ENCODE measurements at regions not wholly inside any gene's neighbourhood (a gene's known extent, or its start where the extent isn't known, plus 50 kb on each side); places are given as distances from the start of the nearest gene placed in this dataset.

DNA sequence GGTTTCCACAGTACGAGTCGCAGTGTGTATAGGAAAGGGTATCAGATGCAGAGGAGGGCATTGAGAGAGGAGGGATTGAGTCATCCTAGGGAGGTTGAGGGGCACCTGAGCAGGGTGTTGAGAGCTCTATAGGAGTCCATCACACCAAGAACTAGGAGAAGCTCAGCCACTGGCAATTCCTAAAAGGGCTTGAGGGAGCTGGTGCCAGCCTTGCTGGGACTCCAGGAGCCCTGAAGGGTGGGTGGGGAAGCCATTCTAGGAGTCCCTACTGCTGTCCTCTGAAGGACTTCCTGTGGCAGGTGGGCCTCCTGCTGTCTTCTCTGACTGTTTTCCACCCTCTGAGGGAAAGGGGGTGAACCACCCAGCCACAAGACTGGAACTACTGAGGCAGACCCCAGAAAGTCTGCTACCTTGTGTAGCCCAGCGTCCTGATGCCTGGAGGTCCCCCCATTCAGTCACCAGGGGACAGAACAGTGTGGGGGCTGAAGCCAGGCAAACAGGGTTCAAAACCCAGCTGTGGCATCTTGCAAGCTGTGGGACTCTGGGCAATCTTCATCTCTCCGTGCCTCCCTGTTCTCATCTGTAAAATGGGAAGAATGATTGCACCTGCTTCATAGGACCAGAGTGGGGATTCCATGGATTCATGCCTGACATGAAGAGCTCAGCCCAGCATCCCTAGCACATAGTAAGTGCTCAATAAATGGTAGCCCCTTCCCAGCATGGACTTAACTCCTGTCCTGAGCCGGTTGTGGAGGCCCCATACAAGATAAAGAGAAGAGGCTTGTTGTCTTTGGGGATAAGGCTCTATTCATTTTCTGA lies 149.5 kb downstream of the C9orf50 start:
- intact Hi-C loops (cut with DNase I), result loop anchor here in 1 of 4 donors (10.0 kb wide), 1 partner anchor 57 kb away; no protein-coding TSS in a partner anchor
- 93% methylated on average over 5 of the region's 5 CpGs for WGBS
- H3K4me1 ChIP-seq (ENCODE audit: control insufficient read depth, insufficient read depth, low read length), result no peaks in the 10 kb centered on the region
- H3K27me3 ChIP-seq (ENCODE audit: control insufficient read depth, insufficient read depth), result no peaks in the 10 kb centered on the region
- DNase-seq, result no peak
- no peak overlapping the region for H3K27ac ChIP-seq (ENCODE audit: low read length)
- no peaks in the 10 kb centered on the region for H3K9me3 ChIP-seq (ENCODE audit: control insufficient read depth, low read length)
- ATAC-seq, result no peak
- H3K4me3 ChIP-seq (ENCODE audit: low read length), result no peak overlapping the region

GRCh38 chr9:129469988-129470316 lies 150.9 kb downstream of the C9orf50 start:
- WGBS, result 91% methylated on average over 6 of the region's 6 CpGs
- no peak overlapping the region for H3K27ac ChIP-seq (ENCODE audit: low read length)
- H3K27me3 ChIP-seq (ENCODE audit: control insufficient read depth, insufficient read depth), result no peaks in the 10 kb centered on the region
- no peaks in the 10 kb centered on the region for H3K9me3 ChIP-seq (ENCODE audit: control insufficient read depth, low read length)
- intact Hi-C loops (cut with DNase I), result loop anchor here in 1 of 4 donors (10.0 kb wide), 1 partner anchor 55 kb away; no protein-coding TSS in a partner anchor
- H3K4me3 ChIP-seq (ENCODE audit: low read length), result no peak overlapping the region
- no peak for DNase-seq
- H3K4me1 ChIP-seq (ENCODE audit: control insufficient read depth, insufficient read depth, low read length), result no peaks in the 10 kb centered on the region
- no peak for ATAC-seq

GRCh38 chr9:129469188-129469987 lies 151.5 kb downstream of the C9orf50 start:
- Histone ChIP-seq H3K4me1 (ENCODE audit: control insufficient read depth, insufficient read depth, low read length) (no peaks in the 10 kb centered on the region), H3K27me3 (ENCODE audit: control insufficient read depth, insufficient read depth) (no peaks in the 10 kb centered on the region), H3K27ac (ENCODE audit: low read length) (no peak overlapping the region), H3K4me3 (ENCODE audit: low read length) (no peak overlapping the region), H3K9me3 (ENCODE audit: control insufficient read depth, low read length) (no peaks in the 10 kb centered on the region)
- DNase-seq (peak in 1 of 3 donors; percentile 48), ATAC-seq (no peak)
- intact Hi-C loops (cut with DNase I), result no loop called here
- 82% methylated on average over 20 of the region's 20 CpGs for WGBS

- 84% methylated on average over 19 of the region's 19 CpGs for WGBS
- Histone ChIP-seq H3K27me3 (ENCODE audit: control insufficient read depth, insufficient read depth) (no peaks in the 10 kb centered on the region), H3K4me1 (ENCODE audit: control insufficient read depth, insufficient read depth, low read length) (no peaks in the 10 kb centered on the region), H3K27ac (ENCODE audit: low read length) (no peak overlapping the region), H3K9me3 (ENCODE audit: control insufficient read depth, low read length) (no peaks in the 10 kb centered on the region), H3K4me3 (ENCODE audit: low read length) (no peak overlapping the region)
- intact Hi-C loops (cut with DNase I), result no loop called here
- no peak for ATAC-seq
- DNase-seq, result peak in 1 of 3 donors; percentile 45
Measured at GRCh38 chr9:129467739-129468666, 152.9 kb downstream of the C9orf50 start.

GRCh38 chr9:129467004-129467588 lies 153.8 kb downstream of the C9orf50 start:
- 87% methylated on average over 10 of the region's 10 CpGs for WGBS
- Histone ChIP-seq H3K9me3 (ENCODE audit: control insufficient read depth, low read length) (no peaks in the 10 kb centered on the region), H3K4me3 (ENCODE audit: low read length) (no peak overlapping the region), H3K4me1 (ENCODE audit: control insufficient read depth, insufficient read depth, low read length) (no peaks in the 10 kb centered on the region), H3K27ac (ENCODE audit: low read length) (no peak overlapping the region), H3K27me3 (ENCODE audit: control insufficient read depth, insufficient read depth) (no peaks in the 10 kb centered on the region)
- no peak for DNase-seq
- intact Hi-C loops (cut with DNase I), result no loop called here
- ATAC-seq, result no peak

DNA sequence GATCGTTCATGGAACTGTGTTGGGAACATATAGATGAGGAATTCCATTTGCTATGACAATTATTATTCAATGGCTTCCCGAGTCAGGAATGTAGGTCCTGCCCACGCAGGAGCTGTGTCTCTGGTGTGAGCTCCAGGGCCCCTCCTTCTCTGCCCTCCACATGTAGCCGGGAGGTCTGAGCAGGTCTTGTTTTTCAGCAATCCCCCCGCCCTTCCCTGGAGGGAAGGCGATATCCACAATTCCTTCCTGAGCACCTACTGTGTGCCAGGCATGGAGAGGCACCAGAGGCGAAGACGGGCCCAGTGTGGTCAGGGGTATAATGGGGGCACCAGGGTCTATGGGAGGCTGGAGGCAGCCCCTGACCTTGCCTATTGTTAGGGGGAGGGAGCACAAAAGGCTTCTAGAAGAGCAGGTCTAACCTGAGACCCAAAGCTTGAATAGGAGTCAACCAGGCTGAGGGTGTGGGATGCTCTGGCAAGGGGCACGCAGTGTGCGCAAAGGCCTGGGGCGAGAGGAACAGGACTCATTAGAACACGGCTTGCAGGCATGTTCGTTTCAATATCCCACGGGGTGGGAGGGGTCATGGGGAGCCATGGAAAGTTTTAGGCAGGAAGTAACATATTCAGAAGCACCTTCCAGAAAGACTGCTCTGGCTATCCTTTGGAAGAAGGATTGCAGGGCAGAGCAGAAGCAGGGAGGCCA lies 154.9 kb downstream of the C9orf50 start:
- DNase-seq (no peak), ATAC-seq (no peak)
- H3K9me3 ChIP-seq (ENCODE audit: control insufficient read depth, low read length), result no peaks in the 10 kb centered on the region
- WGBS, result 71% methylated on average over 14 of the region's 14 CpGs
- H3K4me1 ChIP-seq (ENCODE audit: control insufficient read depth, insufficient read depth, low read length), result peaks cover 4% of the 10 kb centered on the region
- H3K27ac ChIP-seq (ENCODE audit: low read length), result no peak overlapping the region
- no peaks in the 10 kb centered on the region for H3K27me3 ChIP-seq (ENCODE audit: control insufficient read depth, insufficient read depth)
- intact Hi-C loops (cut with DNase I), result no loop called here
- H3K4me3 ChIP-seq (ENCODE audit: low read length), result no peak overlapping the region

GRCh38 chr9:129464972-129465833 lies 155.7 kb downstream of the C9orf50 start:
- H3K4me1 ChIP-seq (ENCODE audit: control insufficient read depth, insufficient read depth, low read length), result peaks cover 7% of the 10 kb centered on the region
- ATAC-seq, result no peak
- intact Hi-C loops (cut with DNase I), result no loop called here

DNA sequence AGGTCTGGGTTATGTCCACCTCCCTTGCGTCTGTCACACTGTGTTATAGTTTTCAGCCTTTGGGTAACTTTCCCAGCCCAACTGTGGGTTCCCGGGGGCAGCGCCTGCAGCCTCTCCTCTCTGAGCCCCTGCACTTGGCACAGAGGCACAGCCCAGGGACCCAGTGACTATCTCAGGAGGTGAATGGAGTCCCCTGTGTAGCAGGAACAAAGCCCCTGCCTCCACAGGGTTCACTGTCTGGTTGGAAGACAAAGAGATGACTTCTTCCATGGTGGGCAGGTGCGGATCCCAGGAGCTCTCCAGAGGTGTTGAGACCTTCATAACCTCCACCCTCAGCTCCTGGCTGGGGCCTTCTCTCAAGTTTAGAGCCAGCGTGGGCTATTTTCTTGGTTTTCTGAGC lies 156.9 kb downstream of the C9orf50 start:
- Histone ChIP-seq H3K27me3 (ENCODE audit: control insufficient read depth, insufficient read depth) (no peaks in the 10 kb centered on the region), H3K4me3 (ENCODE audit: low read length) (no peak overlapping the region), H3K4me1 (ENCODE audit: control insufficient read depth, insufficient read depth, low read length) (peaks cover 13% of the 10 kb centered on the region), H3K27ac (ENCODE audit: low read length) (no peak overlapping the region), H3K9me3 (ENCODE audit: control insufficient read depth, low read length) (no peaks in the 10 kb centered on the region)
- DNase-seq (no peak), ATAC-seq (no peak)
- intact Hi-C loops (cut with DNase I), result no loop called here
- 95% methylated on average over 5 of the region's 5 CpGs for WGBS

More at GRCh38 chr9:129464972-129465833, 155.7 kb downstream of the C9orf50 start:
- Histone ChIP-seq H3K27me3 (ENCODE audit: control insufficient read depth, insufficient read depth) (no peaks in the 10 kb centered on the region), H3K4me3 (ENCODE audit: low read length) (no peak overlapping the region), H3K9me3 (ENCODE audit: control insufficient read depth, low read length) (no peaks in the 10 kb centered on the region), H3K27ac (ENCODE audit: low read length) (no peak overlapping the region)
- DNase-seq, result peak; percentile 54 to 84 (median 82)
- WGBS, result 52% methylated on average over 22 of the region's 22 CpGs

GRCh38 chr9:129463477-129463876 lies 157.4 kb downstream of the C9orf50 start:
- Histone ChIP-seq H3K27me3 (ENCODE audit: control insufficient read depth, insufficient read depth) (no peaks in the 10 kb centered on the region), H3K4me3 (ENCODE audit: low read length) (no peak overlapping the region), H3K9me3 (ENCODE audit: control insufficient read depth, low read length) (no peaks in the 10 kb centered on the region), H3K4me1 (ENCODE audit: control insufficient read depth, insufficient read depth, low read length) (peaks cover 17% of the 10 kb centered on the region), H3K27ac (ENCODE audit: low read length) (no peak overlapping the region)
- peak in 1 of 3 donors; percentile 44 for DNase-seq
- no peak for ATAC-seq
- WGBS, result 95% methylated on average over 10 of the region's 10 CpGs
- intact Hi-C loops (cut with DNase I), result no loop called here

Data from right cardiac atrium (tissue), 5 donors.